AG09319 (cell line): ENCODE measurements at regions not wholly inside any gene's neighbourhood (a gene's known extent, or its start where the extent isn't known, plus 50 kb on each side); places are given as distances from the start of the nearest gene placed in this dataset.

Experiments used
- DNase-seq: peaks from one replicate; pipeline ENCODE4 v3.0.0-alpha.2; 2010; ENCODE audit warnings: low read depth; ENCODE audit errors: extremely low read depth
- CTCF ChIP-seq: IDR thresholded peaks from 2 replicates; pipeline ENCODE4 v1.5.1; 2011; ENCODE audit warnings: low read depth, mild to moderate bottlenecking, inconsistent platforms, low read length, moderate library complexity

DNA sequence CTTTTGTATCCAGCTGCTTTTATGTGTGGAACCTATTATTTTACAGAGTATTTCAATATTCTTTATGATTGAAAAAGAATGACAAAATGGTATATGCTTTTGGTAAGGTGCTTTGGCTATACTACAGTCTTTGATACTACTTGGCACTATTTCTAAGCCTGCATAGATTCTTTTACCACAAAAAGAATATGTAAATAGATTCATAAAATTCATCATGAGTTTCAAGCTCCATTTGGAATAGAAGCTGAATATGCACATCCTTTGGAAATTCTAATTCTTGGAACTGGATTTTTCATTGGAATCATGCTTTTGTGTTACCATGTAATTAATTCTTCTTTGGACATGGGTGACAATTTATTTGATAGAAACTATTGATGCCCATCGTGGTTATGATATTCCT is 60.2 kb upstream of the SYTL5 start:
- TF ChIP-seq CTCF, result no peak
- DNase-seq, result no peak

DNA sequence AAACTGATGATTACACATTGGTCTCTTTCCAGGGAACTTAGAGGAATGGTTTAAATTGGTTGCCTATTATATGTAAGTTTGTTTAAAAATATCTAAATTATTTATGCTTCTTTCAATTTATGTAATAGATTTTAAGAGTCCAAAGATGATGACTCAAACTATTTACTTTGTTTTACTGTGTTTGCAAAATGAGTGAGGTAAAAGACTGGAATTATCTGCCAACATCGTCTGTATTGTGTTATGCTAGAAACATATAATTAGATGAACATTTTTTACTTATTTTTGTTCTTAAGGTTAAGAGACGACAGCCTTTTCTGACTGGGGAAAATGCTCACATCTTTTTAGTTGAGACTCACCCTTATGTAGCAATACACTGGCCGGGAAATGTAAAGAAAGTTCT is 51.1 kb upstream of the SYTL5 start:
- DNase-seq, result no peak
- no peak for TF ChIP-seq CTCF

DNA sequence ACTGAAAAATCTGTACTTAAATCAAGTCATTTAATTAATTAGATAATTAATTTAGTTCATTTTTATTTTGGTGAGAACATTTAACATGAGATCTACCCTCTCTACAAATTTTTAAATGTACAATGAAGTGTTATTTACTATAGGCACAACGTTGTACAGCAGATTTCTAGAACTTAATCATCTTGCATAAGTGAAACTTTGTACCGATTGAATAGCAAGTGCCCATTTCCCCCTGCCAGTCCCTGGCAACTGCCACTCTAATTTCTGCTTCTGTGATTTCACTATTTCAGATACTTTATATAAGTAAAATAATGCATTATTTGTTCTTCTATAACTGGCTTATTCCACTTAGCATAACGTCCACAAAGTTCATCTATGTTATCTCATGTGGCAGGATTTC is 50.1 kb upstream of the SYTL5 start:
- no peak for DNase-seq
- TF ChIP-seq CTCF, result no peak
